ENCODE measurements at regions not wholly inside any gene's neighbourhood (a gene's known extent, or its start where the extent isn't known, plus 50 kb on each side); places are given as distances from the start of the nearest gene placed in this dataset.

DNA sequence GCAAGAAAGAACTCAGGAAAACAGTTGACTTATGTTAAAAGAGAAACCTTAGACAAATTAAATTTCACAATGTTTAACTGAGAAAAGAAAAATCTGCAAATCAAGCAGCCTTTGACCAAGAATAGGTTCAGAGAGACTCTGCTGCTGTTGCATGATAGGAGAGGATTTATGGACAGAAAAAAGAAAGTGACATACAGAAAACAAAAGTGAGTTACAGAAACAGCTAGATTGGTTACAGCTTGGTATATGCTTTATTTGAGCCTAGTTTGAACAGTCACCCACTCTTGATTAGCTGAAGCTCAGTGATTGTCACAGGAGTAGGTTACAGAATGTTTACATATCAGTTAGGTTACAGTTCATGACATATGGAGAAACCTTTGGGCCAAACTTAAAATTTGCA is 258.2 kb upstream of the SPOPL start:
- Histone ChIP-seq H3K4me1 (peaks cover 8% of the 10 kb centered on the region; the same call in 1 of the 3 replicates), H3K4me3 (no peak overlapping the region), H3K27ac (no peak overlapping the region), H3K4me2 (no peak overlapping the region), H3K9me3 (no peaks in the 10 kb centered on the region)
- FAIRE-seq (no peak), ATAC-seq (no peak), DNase-seq (ENCODE audit: low read depth in 1 of 2, low spot score in 1 of 2) (no peak)
- TF ChIP-seq JUN (IDR thresholded peaks at IDR 0.05) = no peak
- TF ChIP-seq SREBF2 (IDR thresholded peaks at IDR 0.05) = no peak
- no peak for TF ChIP-seq ZC3H11A (IDR thresholded peaks at IDR 0.05)
- no peak for TF ChIP-seq RAD21 (conservative IDR thresholded peaks at IDR 0.05 in 1 of 2, IDR thresholded peaks at IDR 0.05 in 1 of 2)
- TF ChIP-seq KDM5A (IDR thresholded peaks at IDR 0.05) = no peak
- no peak for TF ChIP-seq TP53 (CRISPR knock-in tag; IDR thresholded peaks at IDR 0.05)
- TF ChIP-seq KDM1A (IDR thresholded peaks at IDR 0.05; ENCODE audit: low read depth) = no peak
- TF ChIP-seq, protein P1, sequence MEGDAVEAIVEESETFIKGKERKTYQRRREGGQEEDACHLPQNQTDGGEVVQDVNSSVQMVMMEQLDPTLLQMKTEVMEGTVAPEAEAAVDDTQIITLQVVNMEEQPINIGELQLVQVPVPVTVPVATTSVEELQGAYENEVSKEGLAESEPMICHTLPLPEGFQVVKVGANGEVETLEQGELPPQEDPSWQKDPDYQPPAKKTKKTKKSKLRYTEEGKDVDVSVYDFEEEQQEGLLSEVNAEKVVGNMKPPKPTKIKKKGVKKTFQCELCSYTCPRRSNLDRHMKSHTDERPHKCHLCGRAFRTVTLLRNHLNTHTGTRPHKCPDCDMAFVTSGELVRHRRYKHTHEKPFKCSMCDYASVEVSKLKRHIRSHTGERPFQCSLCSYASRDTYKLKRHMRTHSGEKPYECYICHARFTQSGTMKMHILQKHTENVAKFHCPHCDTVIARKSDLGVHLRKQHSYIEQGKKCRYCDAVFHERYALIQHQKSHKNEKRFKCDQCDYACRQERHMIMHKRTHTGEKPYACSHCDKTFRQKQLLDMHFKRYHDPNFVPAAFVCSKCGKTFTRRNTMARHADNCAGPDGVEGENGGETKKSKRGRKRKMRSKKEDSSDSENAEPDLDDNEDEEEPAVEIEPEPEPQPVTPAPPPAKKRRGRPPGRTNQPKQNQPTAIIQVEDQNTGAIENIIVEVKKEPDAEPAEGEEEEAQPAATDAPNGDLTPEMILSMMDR (IDR thresholded peaks at IDR 0.05) = no peak
- no peak for TF ChIP-seq REST (IDR thresholded peaks at IDR 0.05)
- TF ChIP-seq RCOR1 (IDR thresholded peaks at IDR 0.05; ENCODE audit: low read depth, low read length) = no peak
- no peak for TF ChIP-seq HDAC2 (IDR thresholded peaks at IDR 0.05)
- no peak for TF ChIP-seq ESRRA (IDR thresholded peaks at IDR 0.05; ENCODE audit: borderline replicate concordance, low read length)
- TF ChIP-seq EHMT2 (IDR thresholded peaks at IDR 0.05; ENCODE audit: low read depth) = no peak
- ChIA-PET CTCF (no interaction called here), POLR2A (no interaction called here)

GRCh38 chr2:138244501-138244925 is 257.1 kb upstream of the SPOPL start:
- Histone ChIP-seq H3K4me3 (no peak overlapping the region), H3K27ac (no peak overlapping the region), H3K4me1 (peaks cover 8% of the 10 kb centered on the region; the same call in 1 of the 3 replicates), H3K4me2 (no peak overlapping the region), H3K9me3 (no peaks in the 10 kb centered on the region)
- FAIRE-seq (no peak), DNase-seq (ENCODE audit: low read depth in 1 of 2, low spot score in 1 of 2) (peak in 1 of 2 experiments; percentile 9), ATAC-seq (no peak; a peak in 1 of 6 replicates)
- CTCF ChIA-PET = no interaction called here
- no peak for TF ChIP-seq NFE2L2 (conservative IDR thresholded peaks at IDR 0.05; ENCODE audit: low read length)
- TF ChIP-seq GATA3 (IDR thresholded peaks at IDR 0.05; ENCODE audit: borderline replicate concordance) = no peak
- no peak for TF ChIP-seq KDM1A (IDR thresholded peaks at IDR 0.05; ENCODE audit: low read depth)
- TF ChIP-seq HOXA7 (CRISPR knock-in tag; IDR thresholded peaks at IDR 0.05) = no peak
- no peak for TF ChIP-seq HEYL (CRISPR knock-in tag; IDR thresholded peaks at IDR 0.05)
- TF ChIP-seq ZNF302 (CRISPR knock-in tag; IDR thresholded peaks at IDR 0.05) = no peak
- TF ChIP-seq FOSL2 (IDR thresholded peaks at IDR 0.05) = no peak
- TF ChIP-seq FOSL2 (CRISPR knock-in tag; IDR thresholded peaks at IDR 0.05) = no peak
- TF ChIP-seq RAD21 (conservative IDR thresholded peaks at IDR 0.05 in 1 of 2, IDR thresholded peaks at IDR 0.05 in 1 of 2) = no peak
- no peak for TF ChIP-seq EP300 (IDR thresholded peaks at IDR 0.05)
- TF ChIP-seq MYC (IDR thresholded peaks at IDR 0.05; ENCODE audit: borderline replicate concordance, low read length) = no peak
- TF ChIP-seq POLR2AphosphoS2 (conservative IDR thresholded peaks at IDR 0.05; ENCODE audit: low read length) = no peak
- TF ChIP-seq JUNB (IDR thresholded peaks at IDR 0.05) = no peak
- no peak for TF ChIP-seq CBX8 (IDR thresholded peaks at IDR 0.05)
- no peak for TF ChIP-seq CBX2 (IDR thresholded peaks at IDR 0.05; ENCODE audit: borderline replicate concordance, low read depth)
- POLR2A ChIA-PET = no interaction called here

Data from A549 (cell line).